HepG2 (cell line): ENCODE measurements at regions not wholly inside any gene's neighbourhood (a gene's known extent, or its start where the extent isn't known, plus 50 kb on each side); places are given as distances from the start of the nearest gene placed in this dataset.

ENCODE experiments used
- ATAC-seq: fragments of 200-7000 bp; cut with Tn5 transposase; 3 replicates; pipeline ENCODE4 v1.9.1; 2020; ENCODE audit warnings: mild to moderate bottlenecking, moderate library complexity
- BruUV-seq: library from RNA; stranded (reverse); fragments of 400-500 nt; replicated peaks from 2 replicates; lab custom pipeline; 2021; lab: Mats Ljungman, UMichigan
- CTCF ChIA-PET: fragments of 300-600 bp; formaldehyde crosslinking; extraction: SDS; loops from one replicate; lab custom pipeline; 2021; ENCODE audit warnings: low total read pairs, inconsistent platforms, low intra/inter-chr PET ratio; lab: Yijun Ruan, JAX
- POLR2A ChIA-PET: fragments of 350-600 bp; sonication (Branson Sonifier 250); formaldehyde crosslinking; loops from one replicate; lab custom pipeline; 2020; ENCODE audit warnings: antibody characterized with exemption, inconsistent platforms; lab: Yijun Ruan, JAX
- DNase-seq: peaks from one replicate; pipeline ENCODE4 v3.0.0-alpha.2; 2015; ENCODE audit warnings: low spot score
- FAIRE-seq: peaks from 3 replicates; lab custom pipeline; 2011; peaks lifted over from hg19 to GRCh38; lab: Jason Lieb, UNC
- H2AFZ ChIP-seq: one replicate; pipeline ENCODE4 v1.6.1; 2011; ENCODE audit warnings: low read length, inconsistent platforms
- H3K27ac ChIP-seq: fragments of 300-600 bp; 3 replicates; pipeline ENCODE4 v1.8.0; 2011; ENCODE audit warnings: mixed run types, mild to moderate bottlenecking, mixed read lengths, low read length, inconsistent platforms; ENCODE audit not compliant: insufficient read depth; ENCODE audit errors: extremely low read length
- H3K27me3 ChIP-seq, 2 experiments: fragments of 200-600 bp in 1 of 2; 2 replicates in 1 of 2; 3 replicates in 1 of 2; pipeline versions ENCODE4 v1.6.0 to v1.8.0; 2011; ENCODE audit warnings: low read length in 2 of 2, mild to moderate bottlenecking in 2 of 2, moderate library complexity in 2 of 2, inconsistent platforms in 1 of 2; ENCODE audit not compliant: insufficient read depth in 2 of 2, control insufficient read depth in 1 of 2
- H3K36me3 ChIP-seq, 2 experiments: fragments of 200-600 bp in 1 of 2; replicated peaks in 1 of 2; 2 replicates in 1 of 2; 3 replicates in 1 of 2; pipeline versions ENCODE4 v1.5.1 to v1.8.0; 2011; ENCODE audit warnings: low read length in 2 of 2, inconsistent platforms in 1 of 2; ENCODE audit not compliant: insufficient read depth in 2 of 2, control insufficient read depth in 1 of 2
- H3K4me1 ChIP-seq: 2 replicates; pipeline ENCODE4 v1.5.1; 2012; ENCODE audit warnings: low read length, inconsistent platforms; ENCODE audit not compliant: insufficient read depth
- H3K4me2 ChIP-seq: 2 replicates; pipeline ENCODE4 v1.6.0; 2011; ENCODE audit warnings: low read depth, low read length, inconsistent platforms
- H3K4me3 ChIP-seq, 3 experiments: fragments of 200-600 bp in 1 of 3; sonication (generic), shearing (Covaris generic) in 1 of 3; replicated peaks in 1 of 3; 2 replicates each; pipeline ENCODE4 v1.5.1; 2011 to 2016; ENCODE audit warnings: low read length in 3 of 3, inconsistent platforms in 2 of 3, low read depth in 2 of 3, mild to moderate bottlenecking in 2 of 3, control low read depth in 1 of 3, mixed read lengths in 1 of 3; ENCODE audit not compliant: insufficient read depth in 1 of 3
- H3K79me2 ChIP-seq: one replicate; pipeline ENCODE4 v1.6.1; 2011; ENCODE audit warnings: low read length, inconsistent platforms; ENCODE audit not compliant: insufficient read depth
- H3K9ac ChIP-seq: 2 replicates; pipeline ENCODE4 v1.6.0; 2011; ENCODE audit warnings: mild to moderate bottlenecking, low read depth, low read length, inconsistent platforms; ENCODE audit not compliant: insufficient read depth
- H3K9me3 ChIP-seq: 2 replicates; pipeline ENCODE4 v1.5.1; 2012; ENCODE audit warnings: mild to moderate bottlenecking, low read length
- H4K20me1 ChIP-seq: 2 replicates; pipeline ENCODE4 v1.6.0; 2011; ENCODE audit warnings: inconsistent platforms, mild to moderate bottlenecking, low read length, moderate library complexity; ENCODE audit not compliant: insufficient read depth
- GFI1 ChIP-seq: sonication (generic); formaldehyde crosslinking; IDR thresholded peaks from 2 replicates; pipeline ENCODE4 v1.5.0; 2020; ENCODE audit warnings: missing genetic modification reagents, mild to moderate bottlenecking, borderline replicate concordance
- MAFK ChIP-seq, 2 experiments: IDR thresholded peaks in 1 of 2; conservative IDR thresholded peaks in 1 of 2; 2 replicates each; pipeline ENCODE4 v1.6.1; 2011; ENCODE audit warnings: improper control_type of control experiment in 2 of 2, low read length in 2 of 2
- MYNN ChIP-seq: sonication (generic); formaldehyde crosslinking; IDR thresholded peaks from 2 replicates; pipeline ENCODE4 v1.4.0; 2020; ENCODE audit warnings: mild to moderate bottlenecking, low read depth, missing genetic modification reagents
- YY1 ChIP-seq: IDR thresholded peaks from 2 replicates; pipeline ENCODE4 v1.6.1; 2011; ENCODE audit warnings: low read length, low read depth, moderate library complexity, mild to moderate bottlenecking; ENCODE audit not compliant: insufficient read depth, insufficient replicate concordance
- ZIK1 ChIP-seq: sonication (generic); formaldehyde crosslinking; IDR thresholded peaks from 2 replicates; pipeline ENCODE4 v1.5.0; 2020; ENCODE audit warnings: mild to moderate bottlenecking, low read depth, missing genetic modification reagents, borderline replicate concordance
- ZNF670 ChIP-seq: sonication (generic); formaldehyde crosslinking; IDR thresholded peaks from 2 replicates; pipeline ENCODE4 v1.8.0; 2022; ENCODE audit warnings: mild to moderate bottlenecking, missing genetic modification reagents, borderline replicate concordance
- ZNF850 ChIP-seq: sonication (generic); formaldehyde crosslinking; conservative IDR thresholded peaks from 2 replicates; pipeline ENCODE4 v1.9.0; 2021; ENCODE audit warnings: mild to moderate bottlenecking, missing genetic modification reagents
- in situ Hi-C: cut with HindIII; loops from 2 replicates; pipeline ENCODE4 v1.10.0; 2017; ENCODE audit warnings: low pct_unique_long_range_greater_than_20kb; ENCODE audit not compliant: extremely low pct_ligation_motif_present
- intact Hi-C: fragments of 100-400 bp; cut with micrococcal nuclease; formaldehyde crosslinking; loops from one replicate; pipeline ENCODE4 v1.10.0; 2022; ENCODE audit not compliant: unreplicated experiment
- TF ChIP-seq, protein P1 (sequence below): sonication (generic); formaldehyde crosslinking; IDR thresholded peaks from 2 replicates; pipeline ENCODE4 v1.4.0; 2020; ENCODE audit warnings: missing genetic modification reagents

DNA sequence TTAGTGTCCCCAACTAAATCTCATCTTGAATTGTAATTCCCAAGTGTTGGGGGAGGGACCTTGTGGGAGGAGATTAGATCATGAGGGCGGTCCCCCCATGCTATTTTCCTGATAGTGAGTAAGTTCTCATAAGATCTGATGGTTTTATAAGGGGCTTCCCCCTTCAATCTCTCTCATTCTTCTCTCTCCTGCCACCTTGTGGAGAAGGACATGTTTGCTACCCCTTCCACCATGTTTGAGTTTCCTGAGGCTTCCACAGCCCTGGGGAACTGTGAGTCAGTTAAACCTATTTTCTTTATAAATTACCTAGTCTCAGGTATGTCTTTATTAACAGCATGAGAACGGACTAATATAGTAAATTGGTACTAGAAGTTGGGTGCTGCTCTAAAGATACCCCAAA, 365.6 kb downstream of the ANKRD7 start (continued):
- no peak for TF ChIP-seq GFI1 (CRISPR knock-in tag)
- TF ChIP-seq ZNF670 (CRISPR knock-in tag): no peak
- TF ChIP-seq, protein P1, sequence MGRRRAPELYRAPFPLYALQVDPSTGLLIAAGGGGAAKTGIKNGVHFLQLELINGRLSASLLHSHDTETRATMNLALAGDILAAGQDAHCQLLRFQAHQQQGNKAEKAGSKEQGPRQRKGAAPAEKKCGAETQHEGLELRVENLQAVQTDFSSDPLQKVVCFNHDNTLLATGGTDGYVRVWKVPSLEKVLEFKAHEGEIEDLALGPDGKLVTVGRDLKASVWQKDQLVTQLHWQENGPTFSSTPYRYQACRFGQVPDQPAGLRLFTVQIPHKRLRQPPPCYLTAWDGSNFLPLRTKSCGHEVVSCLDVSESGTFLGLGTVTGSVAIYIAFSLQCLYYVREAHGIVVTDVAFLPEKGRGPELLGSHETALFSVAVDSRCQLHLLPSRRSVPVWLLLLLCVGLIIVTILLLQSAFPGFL (CRISPR knock-in tag): no peak

DNA sequence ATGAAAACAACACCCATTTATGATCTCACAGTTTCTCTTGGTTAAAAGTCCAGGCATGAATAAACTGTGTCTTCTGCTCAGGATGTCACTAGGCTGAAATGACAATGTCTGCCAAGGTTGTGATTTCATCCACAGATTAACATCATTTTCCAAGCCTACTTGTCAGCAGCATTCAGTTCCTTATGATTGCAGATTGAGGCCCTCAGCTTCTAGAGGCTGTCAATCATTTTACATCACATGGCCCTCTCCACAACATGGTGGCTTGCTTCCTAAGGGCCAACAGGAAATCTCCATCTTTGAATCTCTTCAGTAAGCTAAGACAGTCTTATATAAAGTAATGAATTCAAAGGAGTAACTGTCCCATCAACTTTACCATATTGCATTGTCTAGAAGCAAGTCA, 377.6 kb downstream of the ANKRD7 start:
- H2AFZ ChIP-seq: no peak overlapping the region
- ChIA-PET POLR2A (no interaction called here), CTCF (no interaction called here)
- intact Hi-C loops (no loop called here), in situ Hi-C loops (no loop called here)
- H3K4me1 ChIP-seq: no peaks in the 10 kb centered on the region
- no peak overlapping the region for H3K4me2 ChIP-seq
- no peak overlapping the region for H3K9ac ChIP-seq
- H3K36me3 ChIP-seq: no peaks in the 10 kb centered on the region
- H3K79me2 ChIP-seq: no peaks in the 10 kb centered on the region
- H4K20me1 ChIP-seq: no peaks in the 10 kb centered on the region
- no peaks in the 10 kb centered on the region for H3K27me3 ChIP-seq
- peaks cover 13% of the 10 kb centered on the region; the same call in 1 of the 2 replicates for H3K9me3 ChIP-seq
- no peak overlapping the region for H3K4me3 ChIP-seq
- no TSS peak for BruUV-seq
- DNase-seq (no peak), ATAC-seq (no peak), FAIRE-seq (no peak)
- H3K27ac ChIP-seq: no peak overlapping the region
- TF ChIP-seq MAFK (conservative IDR thresholded peaks at IDR 0.05 in 1 of 2, IDR thresholded peaks at IDR 0.05 in 1 of 2; ENCODE audit: low read length in 2 of 2): no peak
- no peak for TF ChIP-seq MYNN
- no peak for TF ChIP-seq ZIK1 (CRISPR knock-in tag)
- TF ChIP-seq ZNF850: no peak
- no peak for TF ChIP-seq YY1
